SK-N-SH (cell line): ENCODE measurements at regions not wholly inside any gene's neighbourhood (a gene's known extent, or its start where the extent isn't known, plus 50 kb on each side); places are given as distances from the start of the nearest gene placed in this dataset.

ENCODE experiments used
- CTCF ChIA-PET: fragments of 300-600, 350-600 bp; formaldehyde crosslinking; extraction: SDS; loops from one replicate; lab custom pipeline; 2021; lab: Yijun Ruan, JAX
- POLR2A ChIA-PET: fragments of 350-600 bp; sonication (Branson Sonifier 250); formaldehyde crosslinking; extraction: SDS; loops from one replicate; lab custom pipeline; 2020; ENCODE audit warnings: antibody characterized with exemption, inconsistent platforms; lab: Yijun Ruan, JAX
- DNase-seq: peaks from one replicate; pipeline ENCODE4 v3.0.0; 2012
- H2AFZ ChIP-seq: fragments of 200-600 bp; sonication (generic); 2 replicates; pipeline ENCODE4 v1.8.1; 2016; ENCODE audit warnings: antibody characterized with exemption, mild to moderate bottlenecking, low read depth
- H3F3A ChIP-seq: fragments of 200-600 bp; sonication (generic); replicated peaks from 2 replicates; pipeline ENCODE3; 2016; ENCODE audit warnings: antibody characterized with exemption, mild to moderate bottlenecking; ENCODE audit not compliant: insufficient read depth
- H3K27ac ChIP-seq, 2 experiments: fragments of 200-500 bp in 1 of 2; fragments of 200-600 bp in 1 of 2; sonication (Bioruptor generic) in 1 of 2; sonication (generic), shearing (Covaris generic) in 1 of 2; 2 replicates each; pipeline versions ENCODE4 v1.5.1 to v1.6.1; 2014 to 2016; ENCODE audit warnings: low read depth in 2 of 2, inconsistent platforms in 1 of 2, low read length in 1 of 2, mild to moderate bottlenecking in 1 of 2, mixed read lengths in 1 of 2
- H3K27me3 ChIP-seq: fragments of 200-600 bp; sonication (generic), shearing (Covaris generic); 2 replicates; pipeline ENCODE4 v1.6.1; 2016; ENCODE audit warnings: mixed run types; ENCODE audit not compliant: insufficient read depth
- H3K36me3 ChIP-seq, 2 experiments: fragments of 200-500 bp in 1 of 2; fragments of 200-600 bp in 1 of 2; sonication (Bioruptor generic) in 1 of 2; sonication (generic) in 1 of 2; replicated peaks in 1 of 2; 2 replicates each; pipeline versions ENCODE3 to v1.5.1; 2014 to 2016; ENCODE audit warnings: low read length in 1 of 2, mild to moderate bottlenecking in 1 of 2; ENCODE audit not compliant: insufficient read depth in 2 of 2, control insufficient read depth in 1 of 2
- H3K4me1 ChIP-seq, 2 experiments: fragments of 200-500 bp in 1 of 2; fragments of 200-600 bp in 1 of 2; sonication (Bioruptor generic) in 1 of 2; sonication (generic), shearing (Covaris generic) in 1 of 2; 2 replicates each; pipeline versions ENCODE4 v1.5.1 to v1.6.1; 2014 to 2016; ENCODE audit warnings: low read depth in 1 of 2, low read length in 1 of 2, mixed run types in 1 of 2; ENCODE audit not compliant: insufficient read depth in 2 of 2, control insufficient read depth in 1 of 2
- H3K4me2 ChIP-seq: fragments of 200-600 bp; sonication (generic), shearing (Covaris generic); 2 replicates; pipeline ENCODE4 v1.6.1; 2017; ENCODE audit warnings: mixed run types
- H3K4me3 ChIP-seq, 2 experiments: fragments of 200-500 bp in 1 of 2; fragments of 200-600 bp in 1 of 2; sonication (Bioruptor generic) in 1 of 2; sonication (generic), shearing (Covaris generic) in 1 of 2; 2 replicates each; pipeline versions ENCODE4 v1.5.1 to v1.8.1; 2014 to 2016; ENCODE audit warnings: low read depth in 2 of 2, inconsistent platforms in 1 of 2, low read length in 1 of 2, mild to moderate bottlenecking in 1 of 2, mixed read lengths in 1 of 2, moderate library complexity in 1 of 2
- H3K79me2 ChIP-seq: fragments of 200-600 bp; sonication (generic); 2 replicates; pipeline ENCODE4 v1.8.1; 2017; ENCODE audit warnings: mild to moderate bottlenecking; ENCODE audit not compliant: insufficient read depth
- H3K9ac ChIP-seq: fragments of 200-600 bp; sonication (generic); 2 replicates; pipeline ENCODE4 v1.6.1; 2017; ENCODE audit warnings: mixed run types
- H3K9me2 ChIP-seq: fragments of 200-600 bp; sonication (generic); 2 replicates; pipeline ENCODE4 v1.6.1; 2017; ENCODE audit warnings: mixed run types
- H3K9me3 ChIP-seq: fragments of 200-600 bp; sonication (generic); 2 replicates; pipeline ENCODE4 v1.6.1; 2017; ENCODE audit warnings: mixed run types, mild to moderate bottlenecking, moderate library complexity
- H4K20me1 ChIP-seq: fragments of 200-600 bp; sonication (generic); 2 replicates; pipeline ENCODE4 v1.6.1; 2017; ENCODE audit warnings: mild to moderate bottlenecking, mixed run types; ENCODE audit not compliant: insufficient read depth
- CHD2 ChIP-seq: fragments of 150-350 bp; IDR thresholded peaks from 2 replicates; pipeline ENCODE4 v1.6.1; 2018; ENCODE audit warnings: low read length; ENCODE audit not compliant: partially characterized antibody
- EP300 ChIP-seq, 2 experiments: IDR thresholded peaks; 2 replicates each; pipeline versions ENCODE4 v1.4.0 to v1.6.1; 2012; ENCODE audit warnings: borderline replicate concordance in 1 of 2, low read depth in 1 of 2, low read length in 1 of 2
- EZH2phosphoT487 ChIP-seq: fragments of 200-600 bp; sonication (generic); IDR thresholded peaks from 2 replicates; pipeline ENCODE4 v1.6.1; 2017; ENCODE audit warnings: low read depth, mixed run types, mild to moderate bottlenecking, antibody characterized with exemption, moderate library complexity, borderline replicate concordance
- GABPA ChIP-seq: IDR thresholded peaks from 2 replicates; pipeline ENCODE4 v1.4.0; 2012; ENCODE audit warnings: low read depth, mild to moderate bottlenecking
- GATA2 ChIP-seq: sonication (generic); formaldehyde crosslinking; IDR thresholded peaks from 2 replicates; pipeline ENCODE4 v1.5.0; 2020; ENCODE audit warnings: mild to moderate bottlenecking, missing genetic modification reagents
- JUND ChIP-seq: IDR thresholded peaks from 2 replicates; pipeline ENCODE4 v1.4.0; 2012
- MEF2A ChIP-seq: IDR thresholded peaks from 2 replicates; pipeline ENCODE4 v1.4.0; 2012; ENCODE audit warnings: low read depth, borderline replicate concordance
- POLR2AphosphoS5 ChIP-seq: IDR thresholded peaks from 2 replicates; pipeline ENCODE4 v1.6.1; 2012; ENCODE audit warnings: low read depth, low read length
- RCOR1 ChIP-seq: fragments of 150-350 bp; IDR thresholded peaks from 2 replicates; pipeline ENCODE4 v1.6.1; 2017; ENCODE audit warnings: antibody characterized with exemption, low read length
- RFX5 ChIP-seq: IDR thresholded peaks from 2 replicates; pipeline ENCODE4 v1.6.1; 2012; ENCODE audit warnings: mild to moderate bottlenecking, improper control_type of control experiment, low read length
- RXRA ChIP-seq: IDR thresholded peaks from 2 replicates; pipeline ENCODE4 v1.4.0; 2012; ENCODE audit warnings: low read depth, mild to moderate bottlenecking, borderline replicate concordance
- SIN3A ChIP-seq: IDR thresholded peaks from 2 replicates; pipeline ENCODE4 v1.6.1; 2012; ENCODE audit warnings: low read depth, mild to moderate bottlenecking, low read length, moderate library complexity, borderline replicate concordance
- TAF1 ChIP-seq: IDR thresholded peaks from 2 replicates; pipeline ENCODE4 v1.6.1; 2012; ENCODE audit warnings: low read depth, mild to moderate bottlenecking, low read length, moderate library complexity, borderline replicate concordance
- TCF12 ChIP-seq: IDR thresholded peaks from 2 replicates; pipeline ENCODE4 v1.4.0; 2012
- YY1 ChIP-seq: IDR thresholded peaks from 2 replicates; pipeline ENCODE4 v1.4.0; 2012; ENCODE audit warnings: low read depth, mild to moderate bottlenecking
- WGBS: methylation state at CpG from one replicate; pipeline ENCODE4 v1.1.6; 2017; ENCODE audit warnings: low lambda C conversion rate; 5-methylcytosine and 5-hydroxymethylcytosine counted together
- TF ChIP-seq, protein P1 (sequence below): fragments of 150-350 bp; IDR thresholded peaks from 2 replicates; pipeline ENCODE4 v1.6.1; 2016; ENCODE audit warnings: mild to moderate bottlenecking, low read depth, low read length
- TF ChIP-seq, protein P2 (sequence below): IDR thresholded peaks from 2 replicates; pipeline ENCODE4 v1.6.1; 2012; ENCODE audit warnings: mild to moderate bottlenecking, low read depth, low read length, moderate library complexity
- TF ChIP-seq, protein P3 (sequence below): IDR thresholded peaks from 2 replicates; pipeline ENCODE4; 2012
- TF ChIP-seq, protein P4 (sequence below): IDR thresholded peaks from 2 replicates; pipeline ENCODE4 v1.4.0; 2012; ENCODE audit warnings: low read depth, borderline replicate concordance
- TF ChIP-seq, protein P5 (sequence below): fragments of 150-350 bp; IDR thresholded peaks from 2 replicates; pipeline ENCODE4 v1.6.1; 2017; ENCODE audit warnings: antibody characterized with exemption, low read length, low read depth, borderline replicate concordance
- TF ChIP-seq, protein P6 (sequence below): IDR thresholded peaks from 2 replicates; pipeline ENCODE4 v1.4.0; 2012; ENCODE audit warnings: low read depth

DNA sequence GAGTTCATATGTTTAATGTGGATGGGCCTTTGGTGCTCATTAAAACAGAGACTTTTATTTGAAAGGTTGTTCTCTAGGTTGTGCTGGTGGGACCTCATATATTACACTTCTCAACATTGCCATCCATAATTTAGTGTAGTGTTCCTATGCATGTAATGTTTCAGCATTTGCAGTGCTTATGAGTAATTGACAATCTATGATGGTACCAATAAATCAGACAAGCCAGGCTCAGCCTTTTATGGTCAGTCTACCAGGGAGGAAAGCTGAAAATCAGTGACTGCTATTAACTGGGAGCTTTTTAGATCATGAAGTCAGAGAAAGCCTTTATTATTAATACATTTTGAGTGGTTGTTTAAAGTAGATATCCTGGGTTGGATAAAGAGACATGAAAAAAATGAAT is 120.1 kb upstream of the SLC28A3 start:
- CTCF ChIA-PET: interaction anchor here (1.4 to 1.9 kb wide), 2 partner anchors 64 to 67 kb away, joined by 4 to 6 read pairs; no protein-coding TSS in a partner anchor
- DNase-seq: no peak
- no peaks in the 10 kb centered on the region for H3F3A ChIP-seq

DNA sequence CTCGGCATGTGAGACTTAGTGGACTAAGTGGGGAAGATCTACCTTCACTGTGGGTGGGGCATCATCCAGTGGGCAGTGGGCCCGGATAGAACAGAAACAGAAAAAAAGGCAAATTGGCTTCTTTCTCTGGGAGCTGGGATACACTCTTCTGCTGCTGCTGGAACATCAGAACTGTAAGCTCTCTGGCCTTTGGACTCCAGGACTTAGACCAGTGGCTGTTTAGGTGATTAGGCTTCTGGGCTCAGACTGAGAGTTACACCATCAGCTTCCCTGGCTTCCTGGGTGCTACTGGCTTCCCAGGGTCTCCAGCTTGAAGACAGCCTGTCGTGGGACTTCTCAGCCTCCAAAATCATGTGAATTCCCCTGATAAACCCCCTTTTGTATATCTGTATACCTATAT is 122.7 kb upstream of the SLC28A3 start:
- WGBS: 21% methylated on average over 3 of the region's 3 CpGs
- no peaks in the 10 kb centered on the region for H3K79me2 ChIP-seq
- CTCF ChIA-PET: no interaction called here
- no peaks in the 10 kb centered on the region for H3F3A ChIP-seq
- POLR2A ChIA-PET: no interaction called here
- H3K4me2 ChIP-seq: no peak overlapping the region
- H3K36me3 ChIP-seq: no peaks in the 10 kb centered on the region
- H3K9me2 ChIP-seq: no peaks in the 10 kb centered on the region
- DNase-seq: no peak
- no peak overlapping the region for H2AFZ ChIP-seq
- H4K20me1 ChIP-seq: no peaks in the 10 kb centered on the region
- H3K9ac ChIP-seq: no peak overlapping the region
- no peak overlapping the region for H3K27ac ChIP-seq
- H3K9me3 ChIP-seq: no peaks in the 10 kb centered on the region
- H3K4me1 ChIP-seq: no peaks in the 10 kb centered on the region
- H3K27me3 ChIP-seq: no peaks in the 10 kb centered on the region
- H3K4me3 ChIP-seq: no peak overlapping the region
- TF ChIP-seq RCOR1: no peak
- TF ChIP-seq TCF12: no peak
- TF ChIP-seq, protein P1, sequence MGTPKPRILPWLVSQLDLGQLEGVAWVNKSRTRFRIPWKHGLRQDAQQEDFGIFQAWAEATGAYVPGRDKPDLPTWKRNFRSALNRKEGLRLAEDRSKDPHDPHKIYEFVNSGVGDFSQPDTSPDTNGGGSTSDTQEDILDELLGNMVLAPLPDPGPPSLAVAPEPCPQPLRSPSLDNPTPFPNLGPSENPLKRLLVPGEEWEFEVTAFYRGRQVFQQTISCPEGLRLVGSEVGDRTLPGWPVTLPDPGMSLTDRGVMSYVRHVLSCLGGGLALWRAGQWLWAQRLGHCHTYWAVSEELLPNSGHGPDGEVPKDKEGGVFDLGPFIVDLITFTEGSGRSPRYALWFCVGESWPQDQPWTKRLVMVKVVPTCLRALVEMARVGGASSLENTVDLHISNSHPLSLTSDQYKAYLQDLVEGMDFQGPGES: no peak
- no peak for TF ChIP-seq EZH2phosphoT487
- TF ChIP-seq RXRA: no peak
- TF ChIP-seq, protein P2, sequence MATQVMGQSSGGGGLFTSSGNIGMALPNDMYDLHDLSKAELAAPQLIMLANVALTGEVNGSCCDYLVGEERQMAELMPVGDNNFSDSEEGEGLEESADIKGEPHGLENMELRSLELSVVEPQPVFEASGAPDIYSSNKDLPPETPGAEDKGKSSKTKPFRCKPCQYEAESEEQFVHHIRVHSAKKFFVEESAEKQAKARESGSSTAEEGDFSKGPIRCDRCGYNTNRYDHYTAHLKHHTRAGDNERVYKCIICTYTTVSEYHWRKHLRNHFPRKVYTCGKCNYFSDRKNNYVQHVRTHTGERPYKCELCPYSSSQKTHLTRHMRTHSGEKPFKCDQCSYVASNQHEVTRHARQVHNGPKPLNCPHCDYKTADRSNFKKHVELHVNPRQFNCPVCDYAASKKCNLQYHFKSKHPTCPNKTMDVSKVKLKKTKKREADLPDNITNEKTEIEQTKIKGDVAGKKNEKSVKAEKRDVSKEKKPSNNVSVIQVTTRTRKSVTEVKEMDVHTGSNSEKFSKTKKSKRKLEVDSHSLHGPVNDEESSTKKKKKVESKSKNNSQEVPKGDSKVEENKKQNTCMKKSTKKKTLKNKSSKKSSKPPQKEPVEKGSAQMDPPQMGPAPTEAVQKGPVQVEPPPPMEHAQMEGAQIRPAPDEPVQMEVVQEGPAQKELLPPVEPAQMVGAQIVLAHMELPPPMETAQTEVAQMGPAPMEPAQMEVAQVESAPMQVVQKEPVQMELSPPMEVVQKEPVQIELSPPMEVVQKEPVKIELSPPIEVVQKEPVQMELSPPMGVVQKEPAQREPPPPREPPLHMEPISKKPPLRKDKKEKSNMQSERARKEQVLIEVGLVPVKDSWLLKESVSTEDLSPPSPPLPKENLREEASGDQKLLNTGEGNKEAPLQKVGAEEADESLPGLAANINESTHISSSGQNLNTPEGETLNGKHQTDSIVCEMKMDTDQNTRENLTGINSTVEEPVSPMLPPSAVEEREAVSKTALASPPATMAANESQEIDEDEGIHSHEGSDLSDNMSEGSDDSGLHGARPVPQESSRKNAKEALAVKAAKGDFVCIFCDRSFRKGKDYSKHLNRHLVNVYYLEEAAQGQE: no peak
- no peak for TF ChIP-seq TAF1
- TF ChIP-seq, protein P3, sequence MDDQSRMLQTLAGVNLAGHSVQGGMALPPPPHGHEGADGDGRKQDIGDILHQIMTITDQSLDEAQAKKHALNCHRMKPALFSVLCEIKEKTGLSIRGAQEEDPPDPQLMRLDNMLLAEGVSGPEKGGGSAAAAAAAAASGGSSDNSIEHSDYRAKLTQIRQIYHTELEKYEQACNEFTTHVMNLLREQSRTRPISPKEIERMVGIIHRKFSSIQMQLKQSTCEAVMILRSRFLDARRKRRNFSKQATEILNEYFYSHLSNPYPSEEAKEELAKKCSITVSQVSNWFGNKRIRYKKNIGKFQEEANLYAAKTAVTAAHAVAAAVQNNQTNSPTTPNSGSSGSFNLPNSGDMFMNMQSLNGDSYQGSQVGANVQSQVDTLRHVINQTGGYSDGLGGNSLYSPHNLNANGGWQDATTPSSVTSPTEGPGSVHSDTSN: no peak
- TF ChIP-seq YY1: no peak
- TF ChIP-seq POLR2AphosphoS5: no peak
- TF ChIP-seq GATA2 (CRISPR knock-in tag): no peak

More for the DNA sequence above, 120.1 kb upstream of the SLC28A3 start:
- POLR2A ChIA-PET: no interaction called here
- Histone ChIP-seq H3K27ac (no peak overlapping the region), H3K9ac (no peak overlapping the region), H3K4me2 (no peak overlapping the region), H4K20me1 (no peaks in the 10 kb centered on the region), H3K9me3 (no peaks in the 10 kb centered on the region), H3K4me3 (no peak overlapping the region), H3K27me3 (no peaks in the 10 kb centered on the region), H3K79me2 (no peaks in the 10 kb centered on the region), H3K9me2 (no peaks in the 10 kb centered on the region), H3K4me1 (no peaks in the 10 kb centered on the region), H3K36me3 (no peaks in the 10 kb centered on the region)
- TF ChIP-seq, protein P4, sequence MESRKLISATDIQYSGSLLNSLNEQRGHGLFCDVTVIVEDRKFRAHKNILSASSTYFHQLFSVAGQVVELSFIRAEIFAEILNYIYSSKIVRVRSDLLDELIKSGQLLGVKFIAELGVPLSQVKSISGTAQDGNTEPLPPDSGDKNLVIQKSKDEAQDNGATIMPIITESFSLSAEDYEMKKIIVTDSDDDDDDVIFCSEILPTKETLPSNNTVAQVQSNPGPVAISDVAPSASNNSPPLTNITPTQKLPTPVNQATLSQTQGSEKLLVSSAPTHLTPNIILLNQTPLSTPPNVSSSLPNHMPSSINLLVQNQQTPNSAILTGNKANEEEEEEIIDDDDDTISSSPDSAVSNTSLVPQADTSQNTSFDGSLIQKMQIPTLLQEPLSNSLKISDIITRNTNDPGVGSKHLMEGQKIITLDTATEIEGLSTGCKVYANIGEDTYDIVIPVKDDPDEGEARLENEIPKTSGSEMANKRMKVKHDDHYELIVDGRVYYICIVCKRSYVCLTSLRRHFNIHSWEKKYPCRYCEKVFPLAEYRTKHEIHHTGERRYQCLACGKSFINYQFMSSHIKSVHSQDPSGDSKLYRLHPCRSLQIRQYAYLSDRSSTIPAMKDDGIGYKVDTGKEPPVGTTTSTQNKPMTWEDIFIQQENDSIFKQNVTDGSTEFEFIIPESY: no peak
- TF ChIP-seq RFX5 (no peak), MEF2A (no peak), POLR2AphosphoS5 (no peak), EP300 (IDR thresholded peaks at IDR 0.05; ENCODE audit: borderline replicate concordance in 1 of 2, low read depth in 1 of 2, low read length in 1 of 2) (no peak), SIN3A (no peak), GATA2 (CRISPR knock-in tag) (no peak), GABPA (no peak), JUND (no peak), RCOR1 (no peak), CHD2 (no peak)
- TF ChIP-seq, protein P5, sequence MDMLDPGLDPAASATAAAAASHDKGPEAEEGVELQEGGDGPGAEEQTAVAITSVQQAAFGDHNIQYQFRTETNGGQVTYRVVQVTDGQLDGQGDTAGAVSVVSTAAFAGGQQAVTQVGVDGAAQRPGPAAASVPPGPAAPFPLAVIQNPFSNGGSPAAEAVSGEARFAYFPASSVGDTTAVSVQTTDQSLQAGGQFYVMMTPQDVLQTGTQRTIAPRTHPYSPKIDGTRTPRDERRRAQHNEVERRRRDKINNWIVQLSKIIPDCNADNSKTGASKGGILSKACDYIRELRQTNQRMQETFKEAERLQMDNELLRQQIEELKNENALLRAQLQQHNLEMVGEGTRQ: no peak
- TF ChIP-seq, protein P6, sequence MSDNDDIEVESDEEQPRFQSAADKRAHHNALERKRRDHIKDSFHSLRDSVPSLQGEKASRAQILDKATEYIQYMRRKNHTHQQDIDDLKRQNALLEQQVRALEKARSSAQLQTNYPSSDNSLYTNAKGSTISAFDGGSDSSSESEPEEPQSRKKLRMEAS: no peak
- TF ChIP-seq, all 33 proteins: peak for 0
- H2AFZ ChIP-seq: no peak overlapping the region
